HFF-Myc (cell line): ENCODE measurements at regions not wholly inside any gene's neighbourhood (a gene's known extent, or its start where the extent isn't known, plus 50 kb on each side); places are given as distances from the start of the nearest gene placed in this dataset.

Experiments used
- DNase-seq: peaks from one replicate; pipeline ENCODE4 v3.0.0-alpha.2; 2011; ENCODE audit warnings: low read depth; ENCODE audit errors: extremely low read depth
- H3K4me3 ChIP-seq: replicated peaks from 2 replicates; pipeline ENCODE4 v1.5.1; 2011; ENCODE audit warnings: low read depth, mild to moderate bottlenecking, control low read depth, low read length
- CTCF ChIP-seq: IDR thresholded peaks from 2 replicates; pipeline ENCODE4 v1.5.1; 2012; ENCODE audit warnings: mild to moderate bottlenecking, low read depth, low read length, control low read depth; ENCODE audit errors: missing control alignments

DNA sequence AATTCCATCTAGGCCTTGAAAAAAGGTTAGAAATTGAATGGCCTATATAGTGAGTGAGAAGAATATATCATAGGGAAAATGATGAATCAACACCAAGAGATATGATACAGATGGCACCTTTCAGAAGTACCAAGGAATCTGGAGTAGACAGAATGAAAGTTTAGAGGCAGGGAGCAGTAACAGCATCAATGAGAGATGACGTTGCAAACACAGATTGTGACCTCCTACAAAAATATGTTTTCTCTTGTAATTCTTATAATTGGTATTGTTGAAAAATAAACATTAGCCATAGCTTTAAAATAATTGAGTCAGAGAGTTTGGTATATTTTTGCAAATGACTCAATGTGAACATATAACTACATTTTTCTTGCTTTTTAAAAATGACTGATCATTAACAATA is 1223.1 kb upstream of the GJE1 start:
- TF ChIP-seq CTCF, result no peak
- H3K4me3 ChIP-seq, result no peak overlapping the region
- no peak for DNase-seq

DNA sequence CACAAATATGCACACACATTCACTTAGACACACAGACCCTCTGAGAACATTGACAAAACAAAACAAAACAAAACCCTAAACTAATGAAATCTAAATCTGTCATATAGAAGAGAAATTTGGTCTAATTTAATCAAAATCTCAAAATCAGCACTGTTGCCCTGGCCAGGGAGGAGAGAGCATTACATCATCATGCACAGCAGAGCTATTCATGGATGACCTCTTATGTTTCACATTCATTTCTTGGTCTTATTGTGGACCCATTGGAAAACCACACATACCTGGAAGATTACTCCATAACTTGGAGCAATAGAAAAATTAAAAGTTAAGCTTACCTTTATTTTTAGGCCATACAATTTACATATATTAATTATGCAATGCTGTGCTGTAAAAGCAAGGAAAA is 1223.6 kb upstream of the GJE1 start:
- no peak overlapping the region for H3K4me3 ChIP-seq
- no peak for TF ChIP-seq CTCF
- DNase-seq, result no peak

DNA sequence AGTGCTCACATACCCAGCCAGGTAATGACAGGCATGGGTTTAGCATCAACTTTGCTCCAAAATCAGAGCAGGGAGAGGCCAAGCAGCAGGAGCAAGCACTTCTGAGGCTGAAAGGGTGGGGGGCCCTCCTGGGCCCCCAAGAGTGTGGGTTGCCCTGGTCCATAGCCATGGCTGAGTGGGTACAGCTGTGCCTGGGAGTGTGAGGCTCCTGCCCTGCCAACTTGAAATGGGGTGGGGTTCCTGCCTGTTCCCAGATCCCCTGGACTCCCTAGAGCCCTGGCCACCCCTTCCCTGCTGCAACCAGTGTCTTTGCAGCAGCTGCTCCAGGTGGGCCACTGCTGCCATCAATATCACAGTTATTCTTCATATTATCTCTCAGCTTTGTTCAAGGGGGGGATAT is 1224.2 kb upstream of the GJE1 start:
- no peak for DNase-seq
- no peak overlapping the region for H3K4me3 ChIP-seq
- no peak for TF ChIP-seq CTCF

- no peak overlapping the region for H3K4me3 ChIP-seq
- no peak for DNase-seq
- no peak for TF ChIP-seq CTCF
These were observed 1225.5 kb upstream of the GJE1 start for GRCh38 chr6:140907235-140907634.

DNA sequence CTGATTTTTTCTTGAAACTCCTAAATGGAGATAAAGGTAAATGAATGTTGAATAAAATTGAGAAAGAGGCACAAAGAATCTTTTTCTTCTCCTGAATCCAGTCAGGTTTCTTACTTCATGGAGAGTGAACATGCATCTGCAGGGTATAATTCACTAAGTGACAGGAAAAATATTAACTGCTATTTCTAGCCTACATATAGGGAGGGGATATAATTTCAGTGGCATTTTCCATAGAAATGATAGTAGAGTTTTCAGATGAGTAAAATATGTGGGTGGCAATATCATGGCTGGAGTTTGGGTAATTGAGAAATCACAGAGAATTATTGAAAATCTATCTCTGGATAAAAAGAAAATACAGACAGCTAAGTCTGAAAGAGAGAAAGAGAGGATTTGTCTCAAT is 1227.0 kb upstream of the GJE1 start:
- DNase-seq, result no peak
- no peak for TF ChIP-seq CTCF
- no peak overlapping the region for H3K4me3 ChIP-seq

DNA sequence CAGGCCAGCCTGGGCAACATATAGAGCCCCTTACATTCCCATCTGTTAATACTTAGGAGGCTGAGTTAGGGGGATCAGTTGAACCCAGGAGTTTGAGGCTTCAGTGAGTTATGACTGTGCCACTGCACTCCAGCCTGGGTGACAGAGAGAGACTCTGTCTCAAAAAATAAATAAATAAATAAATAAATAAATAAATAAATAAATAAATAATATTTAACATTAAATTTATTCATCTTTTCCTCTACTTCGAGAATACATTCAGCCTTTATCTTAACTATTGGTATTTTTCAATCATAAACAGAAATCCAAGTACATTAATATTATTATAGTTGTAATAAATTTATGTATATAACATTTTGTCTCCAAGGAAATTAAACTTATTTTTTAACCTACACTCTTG is 1227.7 kb upstream of the GJE1 start:
- H3K4me3 ChIP-seq, result no peak overlapping the region
- no peak for DNase-seq
- no peak for TF ChIP-seq CTCF

DNA sequence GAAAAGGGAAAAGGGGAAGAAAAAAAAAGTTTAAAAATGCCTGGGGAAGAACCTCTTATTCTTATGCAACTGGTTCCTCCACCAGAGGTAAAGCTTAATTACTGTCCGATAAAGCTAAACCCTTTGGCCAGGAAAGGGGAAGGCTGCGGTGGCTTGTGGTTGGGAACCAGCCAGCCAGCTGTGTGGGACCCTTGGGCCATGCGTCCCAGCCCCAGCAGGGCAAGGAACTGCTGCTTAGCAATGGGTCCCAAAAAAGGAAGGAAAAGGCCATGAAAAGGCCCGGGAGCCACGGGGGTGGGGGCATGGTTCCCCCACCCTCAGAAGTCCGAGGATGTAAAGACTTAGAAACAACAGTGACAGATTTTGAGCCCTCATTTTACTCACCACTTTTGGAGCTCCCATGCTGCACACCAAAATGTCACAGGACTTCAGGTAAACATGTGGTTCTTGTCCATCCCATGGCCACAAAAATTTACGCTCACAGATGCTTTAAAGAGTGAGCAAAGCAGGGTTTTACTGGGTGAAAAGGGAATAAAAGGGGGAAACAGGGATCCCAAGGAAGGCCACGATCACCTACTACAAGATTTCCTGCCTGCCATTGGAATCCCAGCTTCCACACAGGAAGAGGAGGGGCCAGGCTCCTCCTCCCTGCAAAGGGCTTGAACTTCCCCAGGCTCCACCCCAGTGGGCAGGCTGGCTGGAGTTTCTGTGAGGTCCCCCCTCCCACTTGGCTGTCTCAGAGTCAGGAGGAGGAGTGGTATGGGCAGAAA is 1234.7 kb upstream of the GJE1 start:
- DNase-seq, result no peak

More for the DNA sequence above, 1234.7 kb upstream of the GJE1 start:
- no peak for TF ChIP-seq CTCF
- no peak overlapping the region for H3K4me3 ChIP-seq
